B cell (primary cell): ENCODE measurements at regions not wholly inside any gene's neighbourhood (a gene's known extent, or its start where the extent isn't known, plus 50 kb on each side); places are given as distances from the start of the nearest gene placed in this dataset.

Experiments
- CTCF ChIP-seq: fragments of 200-600 bp; IDR thresholded peaks from one replicate; pipeline ENCODE4 v1.8.0; 2022; ENCODE audit warnings: antibody characterized with exemption, mild to moderate bottlenecking
- EZH2 ChIP-seq: IDR thresholded peaks from 2 replicates; pipeline ENCODE4 v1.6.1; 2012; ENCODE audit warnings: borderline replicate concordance, low read depth, mild to moderate bottlenecking, moderate library complexity, low read length; ENCODE audit not compliant: insufficient read depth, poor library complexity, severe bottlenecking

- TF ChIP-seq CTCF (no peak), EZH2 (no peak)
Observed at GRCh38 chr2:182545420-182546167, 118.8 kb upstream of the PDE1A start.
